ENCODE measurements at regions not wholly inside any gene's neighbourhood (a gene's known extent, or its start where the extent isn't known, plus 50 kb on each side); places are given as distances from the start of the nearest gene placed in this dataset.

DNA sequence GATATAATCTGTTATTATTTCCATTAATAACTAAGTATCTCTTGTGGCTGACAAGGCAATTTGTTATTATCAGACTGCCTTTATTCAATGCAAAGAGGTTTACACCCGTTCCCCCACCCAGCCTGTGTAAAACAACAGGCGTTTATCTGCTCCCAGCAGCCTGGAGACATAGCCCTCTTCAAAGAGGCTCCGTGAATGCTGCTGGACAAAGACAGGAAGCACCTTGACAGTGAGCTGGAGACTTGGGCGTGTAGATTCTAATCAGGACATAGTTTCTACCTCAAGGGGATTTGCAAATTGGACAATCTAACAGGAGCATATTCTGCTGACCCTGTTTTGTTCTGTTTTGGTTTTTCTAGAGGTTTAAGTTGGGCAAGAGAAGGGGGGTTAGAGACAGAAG, 733.0 kb upstream of the KIRREL3 start:
- DNase-seq (ENCODE audit: low read depth in 2 of 2): no peak

DNA sequence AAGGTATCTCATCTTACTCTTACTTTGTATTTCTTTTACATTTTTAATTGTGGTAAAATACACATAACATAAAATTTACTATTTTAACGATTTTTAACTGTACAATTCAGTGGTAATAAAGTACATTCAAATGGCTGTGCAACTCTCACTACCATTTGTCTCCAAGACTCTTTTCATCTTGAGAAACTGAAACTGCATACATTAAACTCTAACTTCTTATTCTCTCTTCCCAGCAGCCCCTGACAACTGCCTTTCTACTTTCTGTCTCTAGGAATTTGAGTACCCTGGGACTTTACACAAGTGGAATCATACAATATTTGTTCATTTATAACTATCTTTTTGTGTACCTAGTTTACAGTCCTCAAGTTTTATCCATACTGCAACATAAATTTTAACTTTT, 725.8 kb upstream of the KIRREL3 start:
- DNase-seq (ENCODE audit: low read depth in 2 of 2): no peak

DNA sequence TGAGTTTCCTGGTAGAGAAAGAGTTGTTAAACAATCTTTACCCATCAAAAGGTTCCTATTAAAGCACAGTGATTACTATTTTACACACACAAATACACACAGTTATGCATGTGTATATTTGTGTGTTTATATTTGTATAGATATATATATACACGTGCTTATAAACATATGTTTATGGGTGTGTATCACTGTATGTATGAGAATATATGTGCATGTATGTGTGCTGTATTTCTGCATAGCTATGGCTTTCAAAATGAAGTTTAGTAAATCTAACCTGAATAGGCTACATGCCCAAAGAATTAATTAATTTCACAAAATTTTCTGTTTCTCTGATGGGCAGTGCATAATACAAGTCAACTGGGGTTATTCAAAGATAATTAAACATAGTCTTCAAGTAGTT, 723.1 kb upstream of the KIRREL3 start:
- DNase-seq (ENCODE audit: low read depth in 2 of 2): no peak

DNA sequence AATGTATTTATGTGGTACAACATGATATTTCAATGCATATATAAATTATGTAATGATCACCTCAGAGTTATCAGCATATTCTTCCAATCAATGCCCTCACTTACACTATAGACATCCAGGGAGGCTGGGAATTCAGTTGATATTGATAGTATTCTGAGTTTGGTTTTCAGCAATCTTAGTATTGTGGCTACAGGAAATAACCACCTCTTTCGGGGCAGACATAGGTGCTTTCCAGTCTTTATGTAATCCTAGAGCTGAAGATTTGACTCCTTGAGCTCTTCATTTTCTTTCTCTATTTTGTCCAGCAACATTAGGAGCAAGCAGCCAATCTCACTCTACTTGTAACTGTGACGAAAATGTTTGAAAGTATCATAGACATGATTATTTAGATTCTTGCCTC, 712.7 kb upstream of the KIRREL3 start:
- DNase-seq (ENCODE audit: low read depth in 2 of 2): no peak

DNA sequence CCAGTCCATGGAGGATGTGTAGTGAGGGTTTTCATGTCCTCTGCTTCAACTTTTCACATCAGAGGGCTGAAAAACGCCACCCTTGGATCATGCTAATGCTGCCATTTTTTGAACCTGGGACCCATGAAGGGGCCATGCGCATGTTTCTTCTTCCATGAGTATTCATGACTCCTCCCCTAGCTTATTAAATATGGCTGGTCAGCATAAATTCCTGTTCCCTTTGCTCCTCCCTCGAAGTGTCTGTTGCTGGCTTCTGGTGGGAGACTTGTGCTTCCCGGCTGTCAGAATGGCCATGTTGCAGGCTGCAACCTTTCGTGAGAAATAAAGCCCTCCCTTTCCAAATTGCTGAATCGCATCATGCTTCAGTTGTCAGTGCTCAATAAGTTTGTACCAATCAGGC, 711.2 kb upstream of the KIRREL3 start:
- no peak for DNase-seq (ENCODE audit: low read depth in 2 of 2)

DNA sequence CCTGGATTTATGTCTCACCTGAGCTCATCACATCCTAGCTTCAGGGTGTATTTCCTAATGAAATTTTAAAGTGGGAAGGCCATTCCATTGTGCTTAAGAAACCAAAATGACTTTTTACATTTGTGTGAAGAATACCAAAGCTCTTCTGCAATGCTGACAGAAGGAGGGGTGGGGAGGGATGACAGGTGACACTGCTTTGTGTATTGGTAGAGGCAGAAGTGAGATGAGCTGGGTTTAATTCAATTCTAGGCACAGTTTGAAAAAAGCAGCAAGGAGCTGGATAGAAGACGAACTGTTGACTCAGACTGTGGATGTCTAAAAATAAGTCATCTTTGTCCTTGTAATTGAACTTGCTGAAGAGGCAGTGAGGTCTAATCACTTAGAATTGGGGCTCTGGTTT, 710.3 kb upstream of the KIRREL3 start:
- no peak for DNase-seq (ENCODE audit: low read depth in 2 of 2)

- no peak for DNase-seq (ENCODE audit: low read depth in 2 of 2)
Measured at GRCh38 chr11:127709960-127710359, 709.4 kb upstream of the KIRREL3 start.

DNA sequence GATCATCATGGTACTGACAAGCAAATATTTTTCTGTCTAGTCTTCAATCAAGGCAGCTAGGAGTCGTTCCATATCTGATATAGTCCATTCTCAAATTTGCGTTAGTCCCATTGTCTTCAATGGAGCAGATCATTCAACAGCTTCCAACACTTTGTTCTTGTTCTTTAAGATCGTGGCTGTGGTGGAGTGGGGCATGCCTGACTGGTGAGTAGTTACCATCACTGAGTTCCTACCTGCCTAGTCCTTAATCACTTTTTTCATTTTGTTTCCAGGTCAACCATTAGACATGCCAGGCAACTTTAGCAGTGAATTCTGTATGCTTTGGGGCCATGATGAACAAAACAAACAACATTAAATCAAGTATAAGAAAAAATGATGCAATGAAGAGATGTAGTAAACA, 693.1 kb upstream of the KIRREL3 start:
- no peak for DNase-seq (ENCODE audit: low read depth in 2 of 2)

- no peak for DNase-seq (ENCODE audit: low read depth in 2 of 2)
Measured at GRCh38 chr11:127683321-127683720, 682.8 kb upstream of the KIRREL3 start.

DNA sequence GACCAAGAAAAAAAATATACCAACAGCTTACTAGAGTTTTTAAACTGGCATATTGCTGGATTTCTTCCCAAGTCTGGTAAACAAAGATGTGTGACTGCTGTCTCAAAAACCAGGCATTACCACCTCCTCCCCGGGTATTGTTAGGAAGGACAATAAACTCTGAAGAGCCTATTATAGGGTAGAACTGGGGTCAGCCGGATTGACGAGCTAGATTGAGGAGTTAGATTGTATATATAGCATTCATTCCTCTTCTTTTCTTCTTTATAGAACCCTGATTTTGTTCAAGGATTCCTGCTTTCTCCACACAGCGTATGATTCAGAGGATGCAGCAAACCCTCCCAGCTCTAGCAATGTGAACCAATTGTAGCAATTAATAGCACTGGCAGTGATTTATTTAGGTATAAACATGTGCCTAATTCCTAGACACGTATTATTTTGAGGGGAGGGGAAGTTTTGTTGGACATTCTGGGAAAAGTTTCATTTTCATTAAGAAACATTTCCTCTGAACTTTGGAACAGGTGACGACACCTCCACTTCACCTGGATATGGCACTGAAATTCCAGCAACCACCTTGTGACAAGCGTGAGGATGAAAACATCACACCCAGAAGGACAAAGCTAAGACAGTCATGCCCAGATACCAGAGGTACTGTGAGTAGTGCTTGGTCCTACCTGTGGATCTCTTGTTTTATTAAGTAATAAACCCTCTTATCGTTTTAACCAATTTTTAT, 679.4 kb upstream of the KIRREL3 start:
- no peak for DNase-seq (ENCODE audit: low read depth in 2 of 2)

DNA sequence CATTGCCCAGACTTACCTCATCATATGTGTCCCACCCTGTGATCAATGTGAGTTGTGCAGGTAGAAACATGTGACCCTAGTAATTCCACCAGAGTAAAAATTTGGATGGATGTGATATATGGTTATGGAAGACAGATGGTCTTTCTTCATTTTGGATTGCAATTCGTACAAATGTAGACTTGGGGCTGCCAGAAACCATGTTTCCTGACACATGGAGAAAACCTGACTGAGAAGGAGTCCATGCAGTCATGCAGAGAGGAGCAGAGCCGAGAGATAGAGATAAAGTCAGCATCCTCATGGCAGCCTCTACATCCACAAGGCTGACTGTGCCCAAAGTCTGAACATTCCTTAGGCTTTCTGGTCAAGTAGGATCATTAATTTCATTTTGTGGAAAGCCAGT, 678.1 kb upstream of the KIRREL3 start:
- DNase-seq (ENCODE audit: low read depth in 2 of 2): no peak

- no peak for DNase-seq (ENCODE audit: low read depth in 2 of 2)
Measured at GRCh38 chr11:127677660-127678425, 677.3 kb upstream of the KIRREL3 start.

DNA sequence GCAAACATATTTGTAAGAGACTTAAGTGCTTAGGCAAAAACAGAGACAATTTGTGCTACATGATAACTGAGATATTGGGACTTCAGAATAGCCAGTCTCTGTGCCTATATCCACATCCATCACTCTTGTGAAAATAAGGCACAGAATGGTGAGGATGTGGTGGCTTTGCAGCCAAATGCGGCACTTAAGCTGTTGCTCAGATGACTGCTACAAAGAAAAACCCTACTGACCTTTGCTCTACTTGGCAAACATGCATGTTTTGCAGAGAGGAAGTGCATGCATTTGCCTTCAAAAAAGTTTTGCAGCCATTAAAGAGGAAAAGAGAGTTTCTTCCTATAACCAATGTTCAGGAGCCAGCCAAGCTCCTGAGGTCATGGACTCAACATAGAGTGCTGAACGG, 675.0 kb upstream of the KIRREL3 start:
- no peak for DNase-seq (ENCODE audit: low read depth in 2 of 2)

- DNase-seq (ENCODE audit: low read depth in 2 of 2): no peak
Measured at GRCh38 chr11:127674754-127675153, 674.2 kb upstream of the KIRREL3 start.

GRCh38 chr11:127670374-127671119, 670.0 kb upstream of the KIRREL3 start:
- no peak for DNase-seq (ENCODE audit: low read depth in 2 of 2)

- DNase-seq (ENCODE audit: low read depth in 2 of 2): no peak
Measured at GRCh38 chr11:127656116-127656836, 655.7 kb upstream of the KIRREL3 start.

DNA sequence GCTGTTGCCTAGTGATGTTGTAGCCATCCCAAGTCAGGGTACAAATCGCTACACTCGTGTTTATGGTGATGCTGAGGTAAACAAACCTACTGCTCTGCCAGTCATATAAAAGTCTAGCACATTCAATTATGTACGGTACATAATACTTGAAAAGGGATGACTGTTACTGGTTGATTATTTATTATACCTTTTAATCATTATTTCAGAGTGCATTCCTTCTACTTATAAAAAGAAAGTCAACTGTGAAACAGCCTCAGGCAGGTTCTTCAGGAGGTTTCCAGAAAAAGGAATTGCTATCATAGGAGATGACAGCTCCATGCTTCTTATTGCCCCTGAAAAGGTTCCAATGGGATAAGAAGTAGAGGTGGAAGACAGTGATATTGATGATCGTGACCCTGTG, 652.5 kb upstream of the KIRREL3 start:
- no peak for DNase-seq (ENCODE audit: low read depth in 2 of 2)

DNA sequence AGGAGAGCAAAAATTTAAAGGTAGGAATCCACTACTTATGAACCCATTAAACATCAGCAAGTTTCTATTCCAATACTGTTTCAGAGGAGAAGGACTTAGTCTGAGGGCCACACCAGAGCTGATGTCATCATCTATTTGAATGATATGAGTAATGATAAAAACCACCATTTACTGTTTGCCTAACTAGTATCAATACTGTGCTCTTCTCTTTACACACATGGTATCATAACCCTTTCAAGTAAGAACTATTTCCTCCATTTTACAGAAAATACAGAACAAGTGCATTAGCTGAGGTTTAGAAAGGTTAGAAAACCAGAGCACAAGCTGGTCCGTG, 651.3 kb upstream of the KIRREL3 start:
- DNase-seq (ENCODE audit: low read depth in 2 of 2): no peak

DNA sequence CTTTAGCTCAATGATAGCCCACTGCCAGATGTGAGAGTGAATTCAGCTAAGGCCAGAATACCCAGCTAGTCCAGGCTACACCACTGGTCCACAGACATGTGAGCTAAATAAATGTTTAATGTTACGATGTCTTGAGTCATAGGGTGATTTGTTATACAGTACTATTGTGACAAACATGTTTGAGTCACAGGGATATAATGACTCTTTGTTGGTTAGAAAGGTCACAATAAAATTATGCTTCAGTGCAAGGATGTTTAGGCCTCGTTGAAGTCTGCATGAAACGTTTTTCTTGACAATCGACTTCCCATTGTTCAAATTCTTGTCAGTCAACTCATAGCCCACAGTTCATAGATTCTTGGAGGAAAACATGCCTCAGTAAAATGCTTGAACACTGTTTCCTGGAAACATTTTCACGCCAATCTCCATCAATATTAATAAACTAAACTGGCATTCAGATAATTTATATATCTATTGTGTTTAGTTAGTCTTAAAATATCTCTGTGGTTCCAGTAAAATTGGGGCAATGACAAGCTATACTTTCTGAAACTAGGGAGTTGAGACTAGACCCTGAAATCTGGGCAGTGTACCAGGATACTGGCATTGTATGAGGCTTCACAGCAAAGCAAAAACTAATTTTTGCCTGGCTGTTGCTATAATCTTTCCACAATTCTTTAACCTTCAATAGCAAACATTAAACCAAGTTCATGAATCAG, 650.8 kb upstream of the KIRREL3 start:
- DNase-seq (ENCODE audit: low read depth in 2 of 2): no peak

DNA sequence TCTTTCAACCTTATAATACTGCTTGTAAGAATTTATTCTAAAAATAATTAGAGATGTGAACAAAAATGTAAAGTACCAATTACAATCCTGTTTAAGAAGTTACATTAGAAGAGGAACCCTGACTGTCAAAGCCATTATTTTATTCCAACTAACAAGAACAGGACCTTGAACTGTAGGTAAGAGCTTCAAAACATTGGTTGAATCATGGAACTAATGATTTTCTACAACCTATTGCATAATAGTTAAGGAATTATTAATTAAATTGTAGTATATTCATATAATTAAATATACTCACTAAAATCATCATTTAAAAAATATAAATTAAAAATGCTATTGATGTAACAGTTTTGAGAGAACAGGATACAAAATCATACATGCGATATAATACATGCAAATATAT, 649.4 kb upstream of the KIRREL3 start:
- no peak for DNase-seq (ENCODE audit: low read depth in 2 of 2)

- DNase-seq (ENCODE audit: low read depth in 2 of 2): no peak
Measured at GRCh38 chr11:127649071-127649470, 648.5 kb upstream of the KIRREL3 start.

DNA sequence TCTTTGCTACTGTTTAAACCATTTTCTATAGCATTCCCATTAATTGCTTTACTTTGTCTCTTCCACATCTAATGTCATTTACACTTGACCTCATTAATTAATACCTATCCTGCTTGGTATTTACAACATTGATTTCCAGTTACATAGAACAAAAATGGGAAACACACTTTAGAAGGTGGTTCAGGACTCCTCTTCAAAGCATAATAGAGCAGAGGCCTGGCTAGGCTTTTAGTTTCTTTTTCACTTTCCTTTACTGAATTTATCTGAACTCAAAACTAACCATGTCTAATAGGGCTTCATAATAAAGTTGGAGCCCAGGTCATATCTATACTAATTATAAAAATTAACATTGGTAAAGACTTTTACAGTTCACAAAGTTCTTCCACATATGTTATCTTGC, 648.0 kb upstream of the KIRREL3 start:
- no peak for DNase-seq (ENCODE audit: low read depth in 2 of 2)
